ENCODE measurements at regions not wholly inside any gene's neighbourhood (a gene's known extent, or its start where the extent isn't known, plus 50 kb on each side); places are given as distances from the start of the nearest gene placed in this dataset.

DNA sequence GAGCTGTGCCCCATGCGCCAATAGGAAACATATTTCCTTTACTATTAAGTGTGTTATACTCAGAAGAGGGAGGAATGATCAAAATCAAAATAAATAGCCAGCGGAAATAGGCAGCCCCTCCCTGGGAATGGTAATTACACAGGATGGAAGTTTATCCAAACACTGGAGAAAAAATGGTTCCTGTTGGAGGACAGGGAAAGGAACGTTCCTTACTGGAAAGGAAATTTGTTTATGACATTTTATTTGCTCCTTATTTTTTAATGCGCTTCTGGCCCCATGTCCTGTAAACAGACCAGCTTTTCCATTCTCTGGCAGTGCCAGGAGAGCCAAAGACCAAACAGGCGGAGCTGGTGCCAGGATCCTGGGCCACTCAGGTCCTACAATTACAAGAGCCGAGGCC lies 273.7 kb downstream of the SOX9 start:
- DNase-seq = no peak

- DNase-seq = no peak
These were observed 275.3 kb downstream of the SOX9 start for GRCh38 chr17:72396121-72396520.

GRCh38 chr17:72397223-72397667 lies 276.4 kb downstream of the SOX9 start:
- DNase-seq = no peak

GRCh38 chr17:72397687-72398086 lies 276.9 kb downstream of the SOX9 start:
- DNase-seq = no peak

GRCh38 chr17:72399023-72399607 lies 278.3 kb downstream of the SOX9 start:
- DNase-seq = no peak

DNA sequence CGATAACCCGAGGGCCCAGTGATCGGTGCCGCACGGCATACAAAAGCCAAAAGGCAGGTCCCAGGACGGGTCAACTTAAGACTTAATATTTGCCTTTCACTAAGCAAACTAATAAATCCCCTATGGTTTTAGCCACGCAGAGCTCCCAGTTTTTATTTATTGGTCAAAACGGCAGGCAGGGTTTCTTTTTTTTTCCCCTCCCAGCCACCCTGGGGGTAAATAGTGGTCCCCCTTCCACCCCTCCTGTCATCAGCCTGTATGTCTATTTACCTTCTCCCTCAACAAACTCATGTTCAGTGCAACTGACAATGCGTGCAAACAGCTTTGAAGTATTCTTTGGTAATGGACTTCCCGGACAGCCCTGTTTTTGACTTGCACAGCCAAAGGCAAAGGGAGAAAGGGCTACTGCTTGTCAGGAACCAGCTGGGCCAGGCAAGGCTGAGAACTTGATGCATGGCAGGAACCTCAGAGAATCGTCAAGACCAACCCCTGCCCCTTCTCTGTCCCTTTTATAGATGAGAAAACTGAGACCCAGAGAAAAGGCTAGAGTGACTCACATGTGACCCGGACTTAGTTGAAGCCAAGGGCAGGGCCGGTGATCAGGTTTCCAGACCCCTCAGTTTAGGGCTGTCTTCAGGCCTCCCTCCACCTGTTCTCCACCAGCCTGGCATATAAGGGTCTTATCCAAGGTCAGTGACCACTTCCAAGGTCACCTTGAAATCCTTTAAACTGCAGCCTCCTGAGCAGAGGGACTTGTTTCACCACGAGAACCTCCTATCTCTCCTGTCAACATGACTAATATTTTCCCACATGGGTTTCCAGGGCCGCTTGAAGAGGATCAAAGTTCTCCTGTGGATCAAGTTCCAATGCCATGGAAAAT lies 279.0 kb downstream of the SOX9 start:
- DNase-seq = no peak

- DNase-seq = no peak
These were observed 279.6 kb downstream of the SOX9 start for GRCh38 chr17:72400488-72400827.

GRCh38 chr17:72400863-72401262 lies 280.0 kb downstream of the SOX9 start:
- no peak for DNase-seq

DNA sequence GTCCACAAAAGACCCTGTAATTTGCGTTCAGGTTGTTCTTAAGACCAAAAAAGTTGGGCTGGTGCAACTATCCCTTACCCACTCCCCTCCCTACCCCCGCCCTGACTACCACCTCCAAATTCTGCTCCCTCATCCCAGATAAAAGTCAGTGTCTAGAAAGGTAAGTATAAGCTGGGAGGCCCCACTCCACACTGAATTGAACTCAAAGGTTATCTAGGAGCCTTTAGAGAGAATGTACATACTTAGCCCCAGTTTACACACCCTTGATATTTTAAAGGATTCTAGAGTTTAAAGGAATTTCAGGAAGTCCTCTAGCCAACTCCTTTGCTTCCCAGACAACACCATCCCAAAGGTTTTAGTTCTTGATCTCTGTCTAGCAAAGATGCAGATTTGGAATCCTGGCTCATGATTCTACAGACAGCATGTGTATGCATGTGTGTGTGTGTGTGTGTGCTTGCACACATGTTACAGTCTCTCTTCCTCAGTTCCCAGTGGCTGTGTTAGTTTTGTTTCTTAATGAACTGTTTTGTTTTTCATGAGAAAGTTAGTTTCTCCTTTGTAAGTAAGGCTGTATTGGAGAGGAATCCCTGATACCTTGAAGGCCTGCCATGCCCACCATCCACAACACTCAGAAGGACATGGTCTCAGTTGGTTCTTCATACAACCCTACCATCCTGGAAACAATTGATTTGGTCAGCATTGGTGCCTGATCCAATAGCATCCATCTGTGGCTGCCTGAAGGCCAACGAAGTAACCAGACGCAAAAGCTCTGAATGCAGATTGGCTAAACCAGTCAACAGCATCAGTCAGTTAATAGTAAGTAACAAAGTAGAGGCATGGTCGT lies 281.3 kb downstream of the SOX9 start:
- no peak for DNase-seq

GRCh38 chr17:72402727-72403210 lies 281.9 kb downstream of the SOX9 start:
- no peak for DNase-seq

DNA sequence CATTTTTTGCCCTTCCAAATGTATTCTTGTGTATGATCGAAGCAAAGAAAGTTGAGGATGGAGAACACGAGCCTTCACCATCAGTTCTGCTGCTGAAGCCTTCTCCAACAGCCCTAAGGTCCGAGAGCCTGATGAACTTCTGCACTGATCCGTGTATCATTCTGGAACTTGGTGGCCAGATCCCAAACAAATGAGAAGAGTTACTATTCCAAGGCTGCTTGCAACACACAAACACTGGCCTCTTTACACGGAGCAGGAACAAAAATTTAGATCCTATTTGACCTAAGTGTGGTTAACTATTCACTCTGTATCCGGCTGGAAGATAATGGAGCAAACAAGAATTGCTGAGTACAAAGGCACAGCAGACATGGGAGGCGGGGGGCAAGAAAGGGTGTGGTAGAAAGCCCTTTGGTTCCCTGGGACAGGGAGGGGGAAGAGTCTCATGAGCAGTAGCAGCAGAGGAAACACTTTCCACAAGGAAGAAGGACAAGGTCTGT lies 282.9 kb downstream of the SOX9 start:
- DNase-seq = no peak

DNA sequence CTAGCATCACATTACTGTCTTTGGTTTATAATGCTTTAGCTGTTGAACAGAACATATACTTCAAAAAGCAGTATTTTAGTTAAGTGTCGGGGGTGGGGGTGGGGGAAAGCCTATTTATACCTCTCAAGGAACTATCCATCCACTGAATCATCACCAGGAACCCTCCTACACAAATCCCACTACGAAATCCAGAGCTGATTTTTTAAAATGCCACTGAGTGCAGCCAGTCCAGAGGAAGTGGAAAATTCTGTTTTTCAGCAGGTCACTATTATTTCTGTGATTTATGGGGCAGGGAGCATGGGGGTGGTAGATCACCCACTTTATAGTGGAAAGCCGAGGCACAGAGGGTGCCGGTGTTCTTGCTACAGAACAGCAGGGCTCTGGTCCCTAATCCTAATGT lies 284.1 kb downstream of the SOX9 start:
- no peak for DNase-seq

GRCh38 chr17:72405662-72406230 lies 284.9 kb downstream of the SOX9 start:
- no peak for DNase-seq

DNA sequence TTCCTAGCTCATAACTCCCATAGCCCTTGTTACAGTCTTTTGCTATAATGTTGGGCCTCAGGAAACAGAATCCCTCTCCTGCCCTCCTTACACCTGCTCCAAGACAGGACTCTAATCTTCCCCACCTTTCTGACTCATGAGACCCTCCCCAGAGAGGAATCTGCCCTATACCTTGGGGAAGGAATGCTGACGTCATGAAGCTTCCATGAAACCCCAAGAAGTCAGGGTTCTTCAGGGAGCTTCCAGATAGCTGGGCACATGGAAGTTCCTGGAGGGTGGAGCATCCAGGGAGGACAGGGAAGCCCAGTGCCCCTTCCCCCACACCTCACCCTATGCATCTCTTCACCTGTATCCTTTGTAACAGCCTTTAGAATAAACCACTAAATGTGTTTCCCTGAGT lies 285.7 kb downstream of the SOX9 start:
- no peak for DNase-seq

DNA sequence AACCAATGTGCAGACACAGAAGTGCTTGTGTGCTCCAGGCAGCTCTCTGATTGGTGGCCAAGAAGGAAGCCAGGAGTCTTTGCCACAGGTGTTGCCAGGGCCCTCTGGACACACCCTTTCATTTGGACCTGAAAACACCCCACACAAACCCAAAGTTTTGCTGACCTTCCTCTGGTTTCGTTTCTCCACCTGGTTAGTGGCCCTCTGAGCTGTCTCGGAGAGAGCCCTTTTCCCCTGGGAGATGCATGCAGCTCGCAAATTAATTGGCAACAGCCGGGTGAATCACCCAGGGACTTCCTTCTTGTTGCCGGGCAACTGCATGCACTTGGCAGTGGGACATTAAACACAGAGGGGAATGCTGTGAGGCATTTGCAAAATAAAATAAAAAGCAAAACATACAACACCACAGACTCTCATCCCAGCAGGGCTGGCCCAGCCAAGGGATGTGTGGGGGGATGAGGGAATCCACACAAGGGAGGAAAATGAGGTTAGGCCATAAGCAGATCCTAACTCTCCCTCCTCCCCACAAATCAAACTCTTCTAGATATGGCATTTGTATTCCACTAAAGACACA lies 286.6 kb downstream of the SOX9 start:
- DNase-seq = peak; percentile 48

DNA sequence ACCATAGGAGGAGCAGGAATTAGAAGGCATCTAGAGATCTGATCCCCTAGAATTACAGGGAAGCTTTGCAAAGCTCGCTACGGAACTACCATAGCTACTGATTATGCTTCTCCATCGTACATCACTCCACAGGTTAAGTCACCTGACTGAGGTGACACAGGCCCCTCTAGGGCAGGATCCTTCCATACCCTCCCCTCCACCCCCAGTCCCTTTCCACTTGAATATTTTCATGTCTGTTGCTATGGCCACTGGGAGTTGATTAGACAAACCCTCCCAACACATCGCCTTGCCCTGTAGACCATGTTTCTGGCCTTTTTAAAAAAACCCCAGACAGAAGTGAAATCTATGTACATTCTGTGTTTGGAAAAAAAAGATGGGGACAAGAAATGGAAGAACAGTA lies 287.1 kb downstream of the SOX9 start:
- no peak for DNase-seq

DNA sequence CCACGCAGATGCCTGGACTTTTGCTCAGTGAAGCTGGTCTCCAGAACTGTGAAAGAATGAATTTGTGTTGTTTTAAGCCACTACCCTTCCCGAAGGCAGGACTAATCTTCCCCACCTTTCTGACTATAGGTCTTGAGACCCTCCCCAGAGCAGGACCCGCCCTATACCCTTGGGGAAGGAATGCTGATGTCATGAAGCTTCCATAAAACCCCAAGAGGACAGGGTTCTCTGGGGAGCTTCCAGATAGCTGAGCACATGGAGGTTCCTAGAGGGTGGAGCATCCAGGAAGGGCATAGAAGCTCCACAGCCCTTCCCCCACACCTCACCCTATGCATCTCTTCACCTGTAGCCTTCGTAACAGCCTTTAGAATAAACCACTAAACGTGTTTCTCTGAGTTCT lies 287.8 kb downstream of the SOX9 start:
- DNase-seq = no peak

- no peak for DNase-seq
These were observed 288.7 kb downstream of the SOX9 start for GRCh38 chr17:72409405-72410002.

- DNase-seq = no peak
These were observed 290.3 kb downstream of the SOX9 start for GRCh38 chr17:72411124-72411563.

DNA sequence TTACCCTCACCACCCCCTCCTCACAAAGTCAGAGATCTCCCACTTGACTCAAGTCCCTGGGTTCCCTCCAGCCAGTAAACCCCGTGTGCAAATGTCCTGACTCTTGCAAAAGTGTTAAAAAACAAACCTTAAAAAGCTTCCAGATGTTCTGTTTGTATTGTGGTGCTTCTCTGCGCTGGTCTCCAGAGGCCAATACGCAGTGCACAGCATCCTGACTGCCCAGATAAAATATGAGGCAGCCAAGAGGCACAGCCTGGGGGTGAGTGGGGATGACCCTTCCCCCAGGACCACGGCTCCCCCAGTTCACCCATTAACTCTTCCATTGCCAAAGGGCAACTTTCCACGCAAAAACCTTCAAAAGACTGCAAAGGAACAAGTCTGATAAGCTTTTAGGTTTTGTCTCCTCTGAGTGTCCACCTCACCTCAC lies 291.8 kb downstream of the SOX9 start:
- DNase-seq = no peak

GRCh38 chr17:72413077-72414031 lies 292.5 kb downstream of the SOX9 start:
- no peak for DNase-seq

All from NCI-H2029 treated with DMSO at 0.1 percent for 48 hours (cell line).